B cell (primary cell): ENCODE measurements at regions not wholly inside any gene's neighbourhood (a gene's known extent, or its start where the extent isn't known, plus 50 kb on each side); places are given as distances from the start of the nearest gene placed in this dataset.

Experiments used
- ATAC-seq: fragments of 200-7000 bp; cut with Tn5 transposase; one replicate; pipeline ENCODE4 v1.10.0; 2021; ENCODE audit warnings: low read depth, mild to moderate bottlenecking, moderate number of reproducible peaks, moderate library complexity
- CTCF ChIA-PET: fragments of 350-600 bp; sonication (Branson Sonifier 250); formaldehyde crosslinking; loops from one replicate; lab custom pipeline; 2021; ENCODE audit warnings: antibody characterized with exemption, inconsistent platforms; lab: Charles Lee
- POLR2A ChIA-PET: fragments of 350-600 bp; sonication (Branson Sonifier 250); formaldehyde crosslinking; loops from one replicate; lab custom pipeline; 2021; ENCODE audit warnings: antibody characterized with exemption; lab: Charles Lee
- DNase-seq: peaks from one replicate; pipeline ENCODE4 v3.0.0; 2013
- H2AFZ ChIP-seq: 2 replicates; pipeline ENCODE4 v1.6.1; 2012; ENCODE audit warnings: mild to moderate bottlenecking, low read depth, low read length; ENCODE audit not compliant: insufficient read depth, poor library complexity, severe bottlenecking
- H3K27ac ChIP-seq, 2 donors: 1 replicate in 1 of 2; 2 replicates in 1 of 2; pipeline ENCODE4 v1.5.1; 2012 to 2013; ENCODE audit warnings: low read length in 2 of 2, mild to moderate bottlenecking in 2 of 2, moderate library complexity in 1 of 2
- H3K27me3 ChIP-seq, 4 experiments: fragments of 200-600 bp in 1 of 4; sonication (generic) in 1 of 4; replicated peaks in 1 of 4; 1 replicate in 2 of 4; 2 replicates in 2 of 4; pipeline versions ENCODE4 v1.6.1 to v1.7.0; 2013 to 2016; ENCODE audit warnings: low read length in 3 of 4, mild to moderate bottlenecking in 2 of 4, mixed read lengths in 1 of 4, moderate library complexity in 1 of 4; ENCODE audit not compliant: insufficient read depth in 4 of 4, control insufficient read depth in 3 of 4; ENCODE audit errors: control extremely low read depth in 1 of 4
- H3K36me3 ChIP-seq, 2 experiments: replicated peaks in 1 of 2; 1 replicate in 1 of 2; 2 replicates in 1 of 2; pipeline versions ENCODE4 v1.6.1 to v1.7.1; 2013; ENCODE audit warnings: low read length in 1 of 2; ENCODE audit not compliant: insufficient read depth in 2 of 2, control insufficient read depth in 1 of 2; ENCODE audit errors: control extremely low read depth in 1 of 2, extremely low read depth in 1 of 2
- H3K4me1 ChIP-seq, 2 donors: fragments of 200-600 bp in 1 of 2; sonication (generic) in 1 of 2; 1 replicate in 1 of 2; 2 replicates in 1 of 2; pipeline versions ENCODE4 v1.5.1 to v1.6.1; 2013 to 2017; ENCODE audit warnings: low read length in 2 of 2; ENCODE audit not compliant: control insufficient read depth in 2 of 2, insufficient read depth in 2 of 2
- H3K4me2 ChIP-seq: replicated peaks from 2 replicates; pipeline ENCODE3; 2012; ENCODE audit warnings: mild to moderate bottlenecking, low read depth, low read length; ENCODE audit not compliant: poor library complexity, severe bottlenecking
- H3K4me3 ChIP-seq, 5 experiments: fragments of 200-600 bp in 1 of 5; sonication (generic) in 1 of 5; 1 replicate in 3 of 5; 2 replicates in 2 of 5; pipeline versions ENCODE4 v1.5.1 to v1.7.0; 2011 to 2016; ENCODE audit warnings: low read length in 4 of 5, mild to moderate bottlenecking in 4 of 5, low read depth in 2 of 5, control low read depth in 1 of 5, moderate library complexity in 1 of 5; ENCODE audit not compliant: insufficient read depth in 1 of 5; ENCODE audit errors: control extremely low read depth in 1 of 5, extremely low read depth in 1 of 5
- H3K79me2 ChIP-seq: fragments of 200-600 bp; sonication (generic); one replicate; pipeline ENCODE4 v1.6.0; 2016; ENCODE audit warnings: low read length; ENCODE audit not compliant: control insufficient read depth, insufficient read depth
- H3K9ac ChIP-seq: fragments of 200-600 bp; sonication (generic); 2 replicates; pipeline ENCODE4 v1.6.1; 2017; ENCODE audit warnings: mild to moderate bottlenecking, low read length, moderate library complexity
- H3K9me3 ChIP-seq, 3 donors: one replicate each; pipeline versions ENCODE4 v1.6.1 to v1.7.1; 2013; ENCODE audit warnings: low read length in 2 of 3; ENCODE audit not compliant: control insufficient read depth in 2 of 3, insufficient read depth in 1 of 3; ENCODE audit errors: control extremely low read depth in 1 of 3
- H4K20me1 ChIP-seq: 2 replicates; pipeline ENCODE4 v1.6.0; 2012; ENCODE audit warnings: mild to moderate bottlenecking, low read length; ENCODE audit not compliant: insufficient read depth, control insufficient read depth, poor library complexity, severe bottlenecking
- H3K27ac Mint-ChIP-seq: one replicate; pipeline ENCODE4 v1.8.0; 2021; ENCODE audit warnings: mixed read lengths
- H3K27me3 Mint-ChIP-seq: one replicate; pipeline ENCODE4 v1.8.0; 2021; ENCODE audit warnings: mixed read lengths
- H3K4me1 Mint-ChIP-seq: one replicate; pipeline ENCODE4 v1.8.0; 2021; ENCODE audit warnings: mixed read lengths
- H3K4me3 Mint-ChIP-seq: one replicate; pipeline ENCODE4 v1.8.0; 2021; ENCODE audit warnings: mixed read lengths
- H3K9me3 Mint-ChIP-seq: one replicate; pipeline ENCODE4 v1.8.0; 2022; ENCODE audit warnings: mixed read lengths; ENCODE audit not compliant: insufficient read depth
- EZH2 ChIP-seq: IDR thresholded peaks from 2 replicates; pipeline ENCODE4 v1.6.1; 2012; ENCODE audit warnings: borderline replicate concordance, low read depth, mild to moderate bottlenecking, moderate library complexity, low read length; ENCODE audit not compliant: insufficient read depth, poor library complexity, severe bottlenecking
- WGBS: methylation state at CpG from one replicate; pipeline ENCODE4 v1.1.5; 2013; ENCODE audit warnings: missing lambda C conversion rate; ENCODE audit not compliant: insufficient coverage; 5-methylcytosine and 5-hydroxymethylcytosine counted together
- intact Hi-C: fragments of 100-400 bp; cut with micrococcal nuclease; formaldehyde crosslinking; loops from one replicate; pipeline ENCODE4 v1.10.0; 2022
- TF ChIP-seq, protein P1 (sequence below): fragments of 200-600 bp; IDR thresholded peaks from one replicate; pipeline ENCODE4 v1.8.0; 2022; ENCODE audit warnings: antibody characterized with exemption, mild to moderate bottlenecking

DNA sequence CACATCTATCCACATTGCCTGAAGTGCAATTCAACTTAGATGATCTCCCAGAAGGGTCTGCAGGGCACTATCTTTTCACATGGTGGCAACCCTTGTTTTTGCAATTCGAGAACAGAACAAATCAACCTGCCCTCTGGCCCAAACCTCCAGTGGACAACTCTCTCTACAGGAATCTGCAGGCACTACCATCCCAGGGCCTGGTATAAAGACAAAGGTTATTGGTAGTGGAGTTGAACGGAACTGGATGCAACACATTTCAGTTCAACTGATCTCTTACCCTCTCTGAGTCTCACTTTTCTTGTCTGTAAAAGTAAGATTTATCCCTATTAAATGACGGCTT, 153.2 kb upstream of the EGFLAM start:
- H3K27me3 Mint-ChIP-seq, result no peaks in the 10 kb centered on the region
- Histone ChIP-seq H3K9me3 (no peaks in the 10 kb centered on the region), H3K4me1 (no peaks in the 10 kb centered on the region), H3K27me3 (no peaks in the 10 kb centered on the region), H4K20me1 (no peaks in the 10 kb centered on the region), H3K4me3 (no peak overlapping the region), H3K79me2 (no peaks in the 10 kb centered on the region), H3K9ac (no peak overlapping the region), H3K4me2 (no peak overlapping the region), H3K36me3 (no peaks in the 10 kb centered on the region), H3K27ac (no peak overlapping the region), H2AFZ (no peak overlapping the region)
- intact Hi-C loops, result no loop called here
- WGBS, result no CpG with 5 or more reads among the region's 3 CpGs
- no peak for DNase-seq
- POLR2A ChIA-PET, result no interaction called here
- no peak overlapping the region for H3K4me3 Mint-ChIP-seq
- no peak overlapping the region for H3K27ac Mint-ChIP-seq
- H3K9me3 Mint-ChIP-seq, result no peaks in the 10 kb centered on the region
- CTCF ChIA-PET, result no interaction called here
- no peaks in the 10 kb centered on the region for H3K4me1 Mint-ChIP-seq
- ATAC-seq, result no peak
- TF ChIP-seq, protein P1, sequence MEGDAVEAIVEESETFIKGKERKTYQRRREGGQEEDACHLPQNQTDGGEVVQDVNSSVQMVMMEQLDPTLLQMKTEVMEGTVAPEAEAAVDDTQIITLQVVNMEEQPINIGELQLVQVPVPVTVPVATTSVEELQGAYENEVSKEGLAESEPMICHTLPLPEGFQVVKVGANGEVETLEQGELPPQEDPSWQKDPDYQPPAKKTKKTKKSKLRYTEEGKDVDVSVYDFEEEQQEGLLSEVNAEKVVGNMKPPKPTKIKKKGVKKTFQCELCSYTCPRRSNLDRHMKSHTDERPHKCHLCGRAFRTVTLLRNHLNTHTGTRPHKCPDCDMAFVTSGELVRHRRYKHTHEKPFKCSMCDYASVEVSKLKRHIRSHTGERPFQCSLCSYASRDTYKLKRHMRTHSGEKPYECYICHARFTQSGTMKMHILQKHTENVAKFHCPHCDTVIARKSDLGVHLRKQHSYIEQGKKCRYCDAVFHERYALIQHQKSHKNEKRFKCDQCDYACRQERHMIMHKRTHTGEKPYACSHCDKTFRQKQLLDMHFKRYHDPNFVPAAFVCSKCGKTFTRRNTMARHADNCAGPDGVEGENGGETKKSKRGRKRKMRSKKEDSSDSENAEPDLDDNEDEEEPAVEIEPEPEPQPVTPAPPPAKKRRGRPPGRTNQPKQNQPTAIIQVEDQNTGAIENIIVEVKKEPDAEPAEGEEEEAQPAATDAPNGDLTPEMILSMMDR, result no peak
- TF ChIP-seq EZH2, result no peak

DNA sequence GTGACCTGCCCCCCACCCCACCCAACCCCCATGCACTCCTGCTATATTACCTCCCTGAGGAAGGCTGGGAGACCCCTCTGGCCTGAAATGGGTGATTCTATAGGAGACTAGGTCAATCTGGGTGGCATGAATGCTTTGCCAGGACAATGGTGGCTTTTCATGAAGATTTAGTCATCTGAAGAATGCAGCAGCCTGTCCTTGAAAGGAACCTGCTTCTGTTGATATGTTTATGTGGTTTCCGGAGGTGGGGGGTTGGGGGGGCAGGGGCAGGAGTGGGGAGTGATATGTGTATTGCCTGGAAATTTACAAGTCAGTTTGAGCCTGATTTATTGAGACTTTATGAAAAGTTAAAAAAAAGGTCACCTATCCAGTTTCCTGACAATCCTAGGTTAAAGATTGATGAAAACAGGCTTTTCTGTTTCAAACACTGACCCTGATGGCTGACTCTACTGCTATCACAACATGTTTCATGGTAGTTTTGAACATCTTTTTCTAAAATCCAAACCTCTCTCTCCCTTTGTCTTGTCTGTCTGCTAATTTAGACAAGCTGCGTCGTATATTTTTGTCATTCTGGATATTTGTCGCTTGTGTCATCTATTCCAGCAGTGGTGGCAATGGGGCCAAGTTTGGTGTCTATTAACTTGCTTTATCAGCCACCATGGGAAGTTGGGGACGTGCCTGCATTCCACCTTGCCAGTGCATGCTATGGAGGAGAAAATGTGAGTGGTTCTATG, 153.7 kb upstream of the EGFLAM start:
- no peak for DNase-seq
- no peak overlapping the region for H3K4me3 Mint-ChIP-seq
- Histone ChIP-seq H4K20me1 (no peaks in the 10 kb centered on the region), H2AFZ (no peak overlapping the region), H3K9ac (no peak overlapping the region), H3K27me3 (no peaks in the 10 kb centered on the region), H3K4me3 (no peak overlapping the region), H3K4me1 (no peaks in the 10 kb centered on the region), H3K27ac (no peak overlapping the region), H3K36me3 (no peaks in the 10 kb centered on the region), H3K9me3 (no peaks in the 10 kb centered on the region), H3K79me2 (no peaks in the 10 kb centered on the region), H3K4me2 (no peak overlapping the region)
- H3K27me3 Mint-ChIP-seq, result no peaks in the 10 kb centered on the region
- TF ChIP-seq, protein P1, result no peak
- TF ChIP-seq EZH2, result no peak
- no peaks in the 10 kb centered on the region for H3K9me3 Mint-ChIP-seq
- ChIA-PET CTCF (no interaction called here), POLR2A (no interaction called here)
- no peak overlapping the region for H3K27ac Mint-ChIP-seq
- intact Hi-C loops, result no loop called here
- ATAC-seq, result no peak
- H3K4me1 Mint-ChIP-seq, result no peaks in the 10 kb centered on the region
- 10% methylated on average over 2 of the region's 5 CpGs for WGBS
